GM10248 (cell line): ENCODE measurements at regions not wholly inside any gene's neighbourhood (a gene's known extent, or its start where the extent isn't known, plus 50 kb on each side); places are given as distances from the start of the nearest gene placed in this dataset.
"Not testable (repeated sequence)": the region's sequence is repeated elsewhere in the genome, so short reads cannot be mapped to it uniquely, and the experiment has no call there.

Experiments used
- CTCF ChIA-PET: fragments of 300-600 bp; sonication (Branson Sonifier 250); formaldehyde crosslinking; extraction: SDS; loops from one replicate; lab custom pipeline; 2021; ENCODE audit warnings: antibody characterized with exemption; lab: Yijun Ruan, JAX
- POLR2A ChIA-PET: fragments of 350-650 bp; sonication (Branson Sonifier 250); formaldehyde crosslinking; extraction: SDS; loops from one replicate; lab custom pipeline; 2020; ENCODE audit warnings: antibody characterized with exemption; lab: Yijun Ruan, JAX
- DNase-seq: peaks from one replicate; pipeline ENCODE4 v3.0.0; 2012; ENCODE audit errors: extremely low spot score
- TF ChIP-seq, protein P1 (sequence below): IDR thresholded peaks from 2 replicates; pipeline ENCODE4 v1.5.1; 2012; ENCODE audit warnings: mild to moderate bottlenecking, low read depth; ENCODE audit errors: extremely low read depth, missing control alignments, control extremely low read depth

DNA sequence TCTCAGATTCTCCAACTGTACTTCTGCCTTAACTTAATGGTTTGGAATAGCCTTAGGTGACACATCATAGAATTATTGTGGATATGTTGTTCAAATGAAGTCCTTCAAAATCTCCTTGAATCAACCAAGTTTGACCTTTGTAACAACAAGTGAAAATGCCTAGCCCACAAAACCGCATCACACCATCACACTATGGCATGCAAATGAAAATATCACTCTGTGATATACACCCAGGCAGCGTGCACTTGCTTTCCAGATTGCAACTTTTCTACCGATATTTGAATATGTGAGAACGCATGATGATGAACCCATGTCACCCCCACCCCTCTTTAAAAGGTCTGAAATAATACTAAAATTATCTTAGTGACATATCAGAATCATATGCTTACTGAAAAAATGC lies 656.7 kb downstream of the GABRG1 start:
- ChIA-PET CTCF (no interaction called here), POLR2A (no interaction called here)
- no peak for DNase-seq
- TF ChIP-seq, protein P1, sequence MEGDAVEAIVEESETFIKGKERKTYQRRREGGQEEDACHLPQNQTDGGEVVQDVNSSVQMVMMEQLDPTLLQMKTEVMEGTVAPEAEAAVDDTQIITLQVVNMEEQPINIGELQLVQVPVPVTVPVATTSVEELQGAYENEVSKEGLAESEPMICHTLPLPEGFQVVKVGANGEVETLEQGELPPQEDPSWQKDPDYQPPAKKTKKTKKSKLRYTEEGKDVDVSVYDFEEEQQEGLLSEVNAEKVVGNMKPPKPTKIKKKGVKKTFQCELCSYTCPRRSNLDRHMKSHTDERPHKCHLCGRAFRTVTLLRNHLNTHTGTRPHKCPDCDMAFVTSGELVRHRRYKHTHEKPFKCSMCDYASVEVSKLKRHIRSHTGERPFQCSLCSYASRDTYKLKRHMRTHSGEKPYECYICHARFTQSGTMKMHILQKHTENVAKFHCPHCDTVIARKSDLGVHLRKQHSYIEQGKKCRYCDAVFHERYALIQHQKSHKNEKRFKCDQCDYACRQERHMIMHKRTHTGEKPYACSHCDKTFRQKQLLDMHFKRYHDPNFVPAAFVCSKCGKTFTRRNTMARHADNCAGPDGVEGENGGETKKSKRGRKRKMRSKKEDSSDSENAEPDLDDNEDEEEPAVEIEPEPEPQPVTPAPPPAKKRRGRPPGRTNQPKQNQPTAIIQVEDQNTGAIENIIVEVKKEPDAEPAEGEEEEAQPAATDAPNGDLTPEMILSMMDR: no peak

GRCh38 chr4:45460157-45460556 lies 663.7 kb downstream of the GABRG1 start:
- CTCF ChIA-PET, POLR2A ChIA-PET, DNase-seq: not testable (repeated sequence)

DNA sequence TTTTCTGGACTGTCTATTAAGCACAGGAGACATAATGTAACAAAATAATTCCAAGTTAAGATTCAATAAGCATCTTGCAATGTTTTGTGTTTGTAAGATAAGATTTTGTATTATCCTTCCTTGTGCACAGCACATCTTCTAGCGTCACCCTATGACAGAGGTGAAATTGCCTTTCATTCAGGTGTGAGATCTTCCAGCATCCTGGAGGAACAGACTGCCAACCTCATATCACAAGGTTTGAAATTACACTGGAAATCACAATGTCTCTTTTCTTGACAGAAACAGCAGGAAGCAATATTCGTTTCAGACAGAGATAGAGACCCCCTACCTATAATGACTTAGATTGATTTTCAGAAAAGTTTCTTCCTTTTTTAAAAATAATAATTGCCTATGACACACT lies 668.6 kb downstream of the GABRG1 start:
- DNase-seq: no peak
- POLR2A ChIA-PET: no interaction called here
- CTCF ChIA-PET: no interaction called here
- TF ChIP-seq, protein P1: no peak

GRCh38 chr4:45453258-45453853 lies 670.5 kb downstream of the GABRG1 start:
- CTCF ChIA-PET: interaction anchor here (1.0 to 2.1 kb wide), 8 partner anchors 10 to 824 kb away, joined by 3 to 6 read pairs (median 3); no protein-coding TSS in a partner anchor
- peak; percentile 22 for DNase-seq
- POLR2A ChIA-PET: no interaction called here
- TF ChIP-seq, protein P1: peak; percentile 42

DNA sequence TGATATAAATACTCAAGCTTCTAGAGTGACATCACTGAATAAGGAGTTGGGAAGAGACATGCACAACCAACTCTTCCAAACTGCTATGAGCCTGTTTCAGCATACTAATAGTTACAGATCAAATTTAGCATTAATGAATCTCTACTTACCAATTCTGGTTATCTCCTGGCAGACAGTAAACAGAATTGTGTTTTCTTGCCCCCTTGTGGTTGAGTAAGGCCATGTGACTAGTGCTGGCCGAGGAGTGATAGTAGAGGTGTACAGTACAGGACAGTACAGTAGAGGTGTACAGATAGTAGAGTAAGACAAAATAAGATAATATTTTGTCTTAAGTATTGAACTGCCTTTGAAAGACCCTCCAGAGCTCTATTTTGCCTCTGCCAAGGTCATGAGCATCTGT lies 681.4 kb downstream of the GABRG1 start:
- POLR2A ChIA-PET: no interaction called here
- no peak for DNase-seq
- TF ChIP-seq, protein P1: no peak
- CTCF ChIA-PET: interaction anchor here (1.0 to 2.2 kb wide), 3 partner anchors 28 to 685 kb away, joined by 3 to 15 read pairs (median 4); no protein-coding TSS in a partner anchor

DNA sequence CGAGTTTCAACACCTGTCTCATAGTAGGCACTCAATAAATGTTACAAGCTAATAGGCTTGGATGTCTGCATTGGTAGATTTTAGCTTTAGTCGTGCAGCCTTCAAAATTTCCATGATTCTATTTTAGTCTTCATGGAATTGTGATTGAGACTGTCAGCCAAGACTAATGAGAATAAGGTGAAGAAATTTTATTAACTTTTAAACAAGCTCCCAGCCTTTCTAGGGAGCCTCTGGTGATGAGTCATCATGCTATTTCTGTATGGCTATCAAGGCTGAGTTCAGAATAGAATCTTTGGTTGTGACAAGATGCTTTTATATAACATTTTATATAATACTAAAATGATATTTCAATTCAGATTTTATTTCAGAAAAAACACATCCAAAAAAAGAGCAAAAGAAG lies 685.8 kb downstream of the GABRG1 start:
- CTCF ChIA-PET: interaction anchor here (0.9 to 1.7 kb wide), 5 partner anchors 12 to 510 kb away, joined by 3 to 4 read pairs (median 3); no protein-coding TSS in a partner anchor

GRCh38 chr4:45437381-45437780 lies 686.5 kb downstream of the GABRG1 start:
- DNase-seq: no peak
- POLR2A ChIA-PET: no interaction called here
- TF ChIP-seq, protein P1: no peak
- CTCF ChIA-PET: interaction anchor here (1.0 to 1.7 kb wide), 2 partner anchors 12 to 16 kb away, joined by 3 to 4 read pairs; no protein-coding TSS in a partner anchor

More for the DNA sequence above, 685.8 kb downstream of the GABRG1 start:
- POLR2A ChIA-PET: no interaction called here
- TF ChIP-seq, protein P1: no peak
- DNase-seq: no peak
